Endothelial cell of umbilical vein (primary cell): ENCODE measurements at regions not wholly inside any gene's neighbourhood (a gene's known extent, or its start where the extent isn't known, plus 50 kb on each side); places are given as distances from the start of the nearest gene placed in this dataset.

ENCODE experiments used
- BruUV-seq: library from RNA; stranded (reverse); fragments of 400-500 nt; replicated peaks from 2 replicates; lab custom pipeline; 2021; lab: Mats Ljungman, UMichigan
- CTCF ChIA-PET: fragments of 300-600, 350-600 bp; sonication (Branson Sonifier 250); formaldehyde crosslinking; loops from one replicate; lab custom pipeline; 2021; ENCODE audit warnings: antibody characterized with exemption, inconsistent platforms; lab: Charles Lee
- POLR2A ChIA-PET: fragments of 300-600, 350-600 bp; sonication (Branson Sonifier 250); formaldehyde crosslinking; loops from one replicate; lab custom pipeline; 2021; ENCODE audit warnings: antibody characterized with exemption, inconsistent platforms; lab: Charles Lee
- DNase-seq: peaks from one replicate; pipeline ENCODE4 v3.0.0-alpha.2; 2011; ENCODE audit warnings: low read depth, low spot score
- FAIRE-seq: peaks from 2 replicates; lab custom pipeline; 2011; peaks lifted over from hg19 to GRCh38; lab: Jason Lieb, UNC
- H2AFZ ChIP-seq: 2 replicates; pipeline ENCODE4 v1.6.0; 2012; ENCODE audit warnings: low read depth, low read length, control low read depth, inconsistent platforms
- H3K27ac ChIP-seq: 2 replicates; pipeline ENCODE4 v1.5.1; 2011; ENCODE audit warnings: low read depth, mild to moderate bottlenecking, control low read depth, low read length, moderate library complexity; ENCODE audit not compliant: insufficient read depth
- H3K27me3 ChIP-seq, 2 experiments: 2 replicates each; pipeline versions ENCODE4 v1.6.0 to v1.6.1; 2011; ENCODE audit warnings: low read length in 2 of 2, mixed read lengths in 1 of 2; ENCODE audit not compliant: control insufficient read depth in 2 of 2, insufficient read depth in 2 of 2
- H3K36me3 ChIP-seq, 2 experiments: 2 replicates in 1 of 2; 3 replicates in 1 of 2; pipeline ENCODE4 v1.5.1; 2011; ENCODE audit warnings: low read length in 2 of 2, mild to moderate bottlenecking in 1 of 2, moderate library complexity in 1 of 2; ENCODE audit not compliant: control insufficient read depth in 2 of 2, insufficient read depth in 2 of 2; ENCODE audit errors: extremely low read depth in 1 of 2
- H3K4me1 ChIP-seq: 3 replicates; pipeline ENCODE4 v1.5.1; 2011; ENCODE audit warnings: mild to moderate bottlenecking, low read length; ENCODE audit not compliant: control insufficient read depth, insufficient read depth; ENCODE audit errors: extremely low read depth
- H3K4me2 ChIP-seq: 2 replicates; pipeline ENCODE4 v1.6.1; 2011; ENCODE audit warnings: low read length, control low read depth, mixed read lengths; ENCODE audit not compliant: insufficient read depth
- H3K4me3 ChIP-seq, 3 experiments: fragments of 200-600 bp in 1 of 3; sonication (generic), shearing (Covaris generic) in 1 of 3; replicated peaks in 1 of 3; 2 replicates each; pipeline ENCODE4 v1.5.1; 2011 to 2016; ENCODE audit warnings: control low read depth in 3 of 3, low read length in 3 of 3, mild to moderate bottlenecking in 2 of 3, inconsistent platforms in 1 of 3, low read depth in 1 of 3, moderate library complexity in 1 of 3; ENCODE audit not compliant: insufficient read depth in 1 of 3
- H3K79me2 ChIP-seq: 2 replicates; pipeline ENCODE4 v1.6.0; 2012; ENCODE audit warnings: low read length, inconsistent platforms; ENCODE audit not compliant: control insufficient read depth, insufficient read depth
- H3K9ac ChIP-seq: replicated peaks from 2 replicates; pipeline ENCODE3; 2011; ENCODE audit warnings: low read length, control low read depth; ENCODE audit not compliant: insufficient read depth; ENCODE audit errors: extremely low read depth
- H3K9me1 ChIP-seq: replicated peaks from 3 replicates; pipeline ENCODE4 v1.6.0; 2011; ENCODE audit warnings: mild to moderate bottlenecking, low read length; ENCODE audit not compliant: control insufficient read depth, insufficient read depth; ENCODE audit errors: extremely low read depth
- H3K9me3 ChIP-seq: replicated peaks from 2 replicates; pipeline ENCODE4 v1.5.1; 2012; ENCODE audit warnings: low read length, inconsistent platforms; ENCODE audit not compliant: control insufficient read depth, insufficient read depth
- H4K20me1 ChIP-seq: replicated peaks from 2 replicates; pipeline ENCODE3; 2011; ENCODE audit warnings: mild to moderate bottlenecking, low read length; ENCODE audit not compliant: control insufficient read depth, insufficient read depth; ENCODE audit errors: extremely low read depth
- CTCF ChIP-seq, 2 donors: IDR thresholded peaks; 1 replicate in 1 of 2; 2 replicates in 1 of 2; pipeline ENCODE4 v1.5.1; 2011; ENCODE audit warnings: low read length in 2 of 2, mild to moderate bottlenecking in 2 of 2, moderate library complexity in 2 of 2, control low read depth in 1 of 2, inconsistent platforms in 1 of 2, low read depth in 1 of 2; ENCODE audit not compliant: insufficient read depth in 1 of 2; ENCODE audit errors: extremely low read depth in 1 of 2
- EZH2 ChIP-seq: IDR thresholded peaks from 2 replicates; pipeline ENCODE4 v1.6.1; 2012; ENCODE audit warnings: borderline replicate concordance, low read depth, mild to moderate bottlenecking, moderate library complexity, low read length, inconsistent platforms; ENCODE audit not compliant: severe bottlenecking
- FOS ChIP-seq: IDR thresholded peaks from 2 replicates; pipeline ENCODE4 v1.6.1; 2011; ENCODE audit warnings: mild to moderate bottlenecking, low read length, moderate library complexity, borderline replicate concordance; ENCODE audit not compliant: insufficient read depth
- GATA2 ChIP-seq: IDR thresholded peaks from 2 replicates; pipeline ENCODE4 v1.7.0; 2011; ENCODE audit warnings: low read depth, mild to moderate bottlenecking, moderate library complexity, mixed read lengths, low read length; ENCODE audit not compliant: insufficient read length, insufficient read depth
- JUN ChIP-seq: IDR thresholded peaks from 2 replicates; pipeline ENCODE4 v1.6.1; 2011; ENCODE audit warnings: borderline replicate concordance, low read depth; ENCODE audit not compliant: insufficient read length, insufficient read depth
- MAX ChIP-seq: IDR thresholded peaks from 2 replicates; pipeline ENCODE4 v1.6.1; 2011; ENCODE audit not compliant: insufficient read depth, insufficient read length
- MYC ChIP-seq: IDR thresholded peaks from one replicate; pipeline ENCODE4 v1.6.1; 2011; ENCODE audit warnings: mild to moderate bottlenecking, low read depth, low read length
- POLR2A ChIP-seq: IDR thresholded peaks from 2 replicates; pipeline ENCODE4 v1.6.1; 2012; ENCODE audit warnings: low read depth, mild to moderate bottlenecking, control low read depth, low read length
- POLR2AphosphoS5 ChIP-seq: IDR thresholded peaks from 2 replicates; pipeline ENCODE4 v1.6.1; 2012; ENCODE audit warnings: low read depth, mild to moderate bottlenecking, control low read depth, low read length, moderate library complexity; ENCODE audit not compliant: insufficient read depth
- dilution Hi-C: fragments of 300-500 bp; cut with MboI; formaldehyde crosslinking; loops from one replicate; pipeline ENCODE4 v1.15.0; 2019; ENCODE audit warnings: low sequenced_read_pairs; ENCODE audit not compliant: extremely low pct_ligation_motif_present
- intact Hi-C: fragments of 100-400 bp; cut with micrococcal nuclease; formaldehyde crosslinking; loops from one replicate; pipeline ENCODE4 v1.10.0; 2022

- Histone ChIP-seq H3K9me1 (no peaks in the 10 kb centered on the region), H3K9me3 (no peaks in the 10 kb centered on the region), H3K4me2 (no peak overlapping the region), H2AFZ (no peak overlapping the region), H3K27ac (no peak overlapping the region), H3K79me2 (no peaks in the 10 kb centered on the region), H3K4me1 (no peaks in the 10 kb centered on the region), H3K4me3 (no peak overlapping the region), H3K9ac (no peak overlapping the region), H3K36me3 (no peaks in the 10 kb centered on the region), H4K20me1 (no peaks in the 10 kb centered on the region), H3K27me3 (no peaks in the 10 kb centered on the region)
- dilution Hi-C loops: no loop called here
- BruUV-seq: no TSS peak
- ChIA-PET POLR2A (no interaction called here), CTCF (interaction anchor here (1.7 kb wide), 1 partner anchor 8 kb away, joined by 3 read pairs; no protein-coding TSS in a partner anchor)
- DNase-seq: no peak
- no peak for TF ChIP-seq POLR2AphosphoS5
- TF ChIP-seq JUN: no peak
- TF ChIP-seq GATA2: no peak
- no peak for TF ChIP-seq FOS
- TF ChIP-seq EZH2: no peak
- no peak for TF ChIP-seq MAX
- no peak for TF ChIP-seq MYC
- TF ChIP-seq CTCF (IDR thresholded peaks at IDR 0.05; ENCODE audit: extremely low read depth in 1 of 2, insufficient read depth in 1 of 2, low read depth in 1 of 2, low read length in 2 of 2): no peak
- TF ChIP-seq POLR2A: no peak
- no peak for FAIRE-seq
- intact Hi-C loops: no loop called here
These were observed 604.2 kb upstream of the POM121L12 start for GRCh38 chr7:52431082-52431815.
